ENCODE measurements at regions not wholly inside any gene's neighbourhood (a gene's known extent, or its start where the extent isn't known, plus 50 kb on each side); places are given as distances from the start of the nearest gene placed in this dataset.

- Histone ChIP-seq H3K9me3 (ENCODE audit: control insufficient read depth, low read depth, low read length) (no peaks in the 10 kb centered on the region), H2BK15ac (ENCODE audit: low read depth, low read length) (no peak overlapping the region), H3K27me3 (ENCODE audit: insufficient read depth, low read length) (no peaks in the 10 kb centered on the region), H3K4me2 (ENCODE audit: insufficient read depth, insufficient read length, low read length) (no peak overlapping the region), H4K91ac (ENCODE audit: insufficient read length, low read depth, low read length) (no peak overlapping the region), H2BK5ac (ENCODE audit: insufficient read length, low read length) (no peak overlapping the region), H3K4ac (ENCODE audit: low read depth, low read length) (no peak overlapping the region), H3K4me1 (ENCODE audit: insufficient read depth, low read length) (no peaks in the 10 kb centered on the region; the same call in 1 of the 2 replicates), H3K23ac (ENCODE audit: insufficient read length, low read depth, low read length) (no peak overlapping the region), H3K9ac (ENCODE audit: extremely low read depth, insufficient read length, low read length) (no peak overlapping the region), H3K79me2 (ENCODE audit: insufficient read depth, low read length) (no peaks in the 10 kb centered on the region), H3K27ac (ENCODE audit: insufficient read length, low read depth, low read length) (no peak overlapping the region), H4K8ac (replicated peaks; ENCODE audit: insufficient read length, low read depth, low read length) (no peak overlapping the region), H2BK12ac (ENCODE audit: insufficient read length, low read depth, low read length) (no peak overlapping the region), H3T11ph (ENCODE audit: low read length) (no peak overlapping the region), H4K5ac (ENCODE audit: insufficient read length, low read depth, low read length) (no peak overlapping the region), H3K14ac (ENCODE audit: insufficient read depth, low read length) (no peak overlapping the region), H2BK20ac (ENCODE audit: low read depth, low read length, poor library complexity, severe bottlenecking) (no peak overlapping the region), H3K18ac (ENCODE audit: insufficient read length, low read depth, low read length) (no peak overlapping the region), H2BK120ac (ENCODE audit: low read depth, low read length, poor library complexity, severe bottlenecking) (no peak overlapping the region), H3K79me1 (ENCODE audit: insufficient read depth, low read depth, low read length, poor library complexity, severe bottlenecking) (no peaks in the 10 kb centered on the region), H3K56ac (ENCODE audit: insufficient read length, low read depth, low read length) (no peak overlapping the region), H4K20me1 (ENCODE audit: control insufficient read depth, insufficient read depth, insufficient read length) (no peaks in the 10 kb centered on the region), H3K23me2 (ENCODE audit: insufficient read length, low read depth, low read length, poor library complexity, severe bottlenecking) (no peaks in the 10 kb centered on the region), H2AFZ (ENCODE audit: low read length) (no peak overlapping the region), H2AK5ac (ENCODE audit: insufficient read length, low read length) (no peak overlapping the region)
- Mint-ChIP-seq H3K4me1 (peaks cover 15 to 20% of the 10 kb centered on the region in 2 experiments), H3K4me3 (no peak overlapping the region), H3K9me3 (no peaks in the 10 kb centered on the region; a peak in 1 of 5 replicates), H3K27ac (no peak overlapping the region), H3K36me3 (ENCODE audit: insufficient read depth in 1 of 3, low read depth in 3 of 3) (no peaks in the 10 kb centered on the region), H3K27me3 (ENCODE audit: low read depth) (no peaks in the 10 kb centered on the region)
- DNase-seq: no peak
- TF ChIP-seq, protein P1, sequence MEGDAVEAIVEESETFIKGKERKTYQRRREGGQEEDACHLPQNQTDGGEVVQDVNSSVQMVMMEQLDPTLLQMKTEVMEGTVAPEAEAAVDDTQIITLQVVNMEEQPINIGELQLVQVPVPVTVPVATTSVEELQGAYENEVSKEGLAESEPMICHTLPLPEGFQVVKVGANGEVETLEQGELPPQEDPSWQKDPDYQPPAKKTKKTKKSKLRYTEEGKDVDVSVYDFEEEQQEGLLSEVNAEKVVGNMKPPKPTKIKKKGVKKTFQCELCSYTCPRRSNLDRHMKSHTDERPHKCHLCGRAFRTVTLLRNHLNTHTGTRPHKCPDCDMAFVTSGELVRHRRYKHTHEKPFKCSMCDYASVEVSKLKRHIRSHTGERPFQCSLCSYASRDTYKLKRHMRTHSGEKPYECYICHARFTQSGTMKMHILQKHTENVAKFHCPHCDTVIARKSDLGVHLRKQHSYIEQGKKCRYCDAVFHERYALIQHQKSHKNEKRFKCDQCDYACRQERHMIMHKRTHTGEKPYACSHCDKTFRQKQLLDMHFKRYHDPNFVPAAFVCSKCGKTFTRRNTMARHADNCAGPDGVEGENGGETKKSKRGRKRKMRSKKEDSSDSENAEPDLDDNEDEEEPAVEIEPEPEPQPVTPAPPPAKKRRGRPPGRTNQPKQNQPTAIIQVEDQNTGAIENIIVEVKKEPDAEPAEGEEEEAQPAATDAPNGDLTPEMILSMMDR (conservative IDR thresholded peaks at IDR 0.05): no peak
These were observed 194.7 kb downstream of the SPATA31D1 start for GRCh38 chr9:82183181-82183860.
